OCI-LY1 (cell line): ENCODE measurements at regions not wholly inside any gene's neighbourhood (a gene's known extent, or its start where the extent isn't known, plus 50 kb on each side); places are given as distances from the start of the nearest gene placed in this dataset.

Experiments
- CTCF ChIP-seq: fragments of 200-600 bp; sonication (generic), shearing (Covaris generic); IDR thresholded peaks from 2 replicates; pipeline ENCODE4 v1.5.1; 2017; ENCODE audit warnings: mild to moderate bottlenecking, antibody characterized with exemption, low read length, moderate library complexity, mixed read lengths
- EZH2 ChIP-seq: fragments of 200-600 bp; sonication (generic), shearing (Covaris generic); IDR thresholded peaks from 2 replicates; pipeline ENCODE4 v1.8.0; 2017; ENCODE audit warnings: borderline replicate concordance, mixed run types, mild to moderate bottlenecking, antibody characterized with exemption, low read length, moderate library complexity, mixed read lengths

DNA sequence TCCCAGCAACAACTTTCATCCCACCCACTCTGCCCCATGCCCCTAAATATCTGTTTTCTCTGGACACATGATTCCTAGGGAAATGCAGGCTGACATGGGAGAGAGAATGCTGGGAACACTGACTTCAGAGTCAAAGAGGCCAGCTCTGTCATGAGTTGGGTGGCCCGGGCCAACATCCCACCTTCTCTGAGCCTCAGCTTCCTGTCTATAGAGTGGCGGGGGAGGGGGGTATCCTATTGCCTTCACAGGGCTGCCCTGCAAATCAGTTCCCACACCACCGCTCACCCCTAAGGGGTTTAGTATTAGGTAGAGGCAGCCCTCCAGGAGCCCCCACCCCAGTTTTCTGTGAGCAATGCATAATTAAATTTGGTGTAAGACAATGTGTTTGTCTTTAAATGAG is 175.0 kb upstream of the NCAM1 start:
- no peak for TF ChIP-seq EZH2
- TF ChIP-seq CTCF: no peak
